ENCODE measurements at regions not wholly inside any gene's neighbourhood (a gene's known extent, or its start where the extent isn't known, plus 50 kb on each side); places are given as distances from the start of the nearest gene placed in this dataset.

GRCh38 chr20:39111359-39112177 is 149.4 kb downstream of the DHX35 start:
- DNase-seq (no peak), ATAC-seq (no peak)
- CTCF ChIA-PET: no interaction called here
- Mint-ChIP-seq H3K27ac (no peak overlapping the region), H3K27me3 (peaks cover 29 to 76% (median 50%) of the 10 kb centered on the region in 5 donors), H3K36me3 (no peaks in the 10 kb centered on the region), H3K4me3 (no peak overlapping the region), H3K9me3 (peaks cover 0 to 4% (median 0%) of the 10 kb centered on the region in 11 donors), H3K4me1 (peaks cover 0 to 2% (median 0%) of the 10 kb centered on the region in 7 donors)
- POLR2A ChIA-PET: no interaction called here
- H3K27me3 ChIP-seq (ENCODE audit: control insufficient read depth in 2 of 2, insufficient read depth in 2 of 2, low read length in 2 of 2): no peaks in the 10 kb centered on the region
- H3K4me1 ChIP-seq (ENCODE audit: control insufficient read depth in 2 of 2, insufficient read depth in 2 of 2, low read length in 2 of 2): no peaks in the 10 kb centered on the region
- no peak overlapping the region for H3K27ac ChIP-seq (ENCODE audit: low read depth, low read length)
- no peaks in the 10 kb centered on the region for H3K9me3 ChIP-seq (ENCODE audit: control insufficient read depth in 2 of 3, low read length in 3 of 3)
- H3K4me3 ChIP-seq (ENCODE audit: low read length): no peak overlapping the region
- no peaks in the 10 kb centered on the region for H3K36me3 ChIP-seq (ENCODE audit: control insufficient read depth in 2 of 3, insufficient read depth in 3 of 3, low read length in 3 of 3)
- intact Hi-C loops (cut with micrococcal nuclease): no loop called here

GRCh38 chr20:39110819-39111136 is 148.6 kb downstream of the DHX35 start:
- ChIA-PET POLR2A (no interaction called here), CTCF (no interaction called here)
- Mint-ChIP-seq H3K4me1 (peaks cover 0 to 2% (median 0%) of the 10 kb centered on the region in 7 donors), H3K9me3 (peaks cover 0 to 10% (median 3%) of the 10 kb centered on the region in 11 donors), H3K36me3 (peaks cover 0 to 3% (median 0%) of the 10 kb centered on the region in 5 donors), H3K4me3 (no peak overlapping the region), H3K27ac (no peak overlapping the region), H3K27me3 (peaks cover 23 to 76% (median 52%) of the 10 kb centered on the region in 5 donors)
- no peaks in the 10 kb centered on the region for H3K4me1 ChIP-seq (ENCODE audit: control insufficient read depth in 2 of 2, insufficient read depth in 2 of 2, low read length in 2 of 2)
- DNase-seq (no peak), ATAC-seq (no peak)
- H3K27ac ChIP-seq (ENCODE audit: low read depth, low read length): no peak overlapping the region
- intact Hi-C loops (cut with micrococcal nuclease): no loop called here
- H3K9me3 ChIP-seq (ENCODE audit: control insufficient read depth in 2 of 3, low read length in 3 of 3): no peaks in the 10 kb centered on the region
- no peaks in the 10 kb centered on the region for H3K27me3 ChIP-seq (ENCODE audit: control insufficient read depth in 2 of 2, insufficient read depth in 2 of 2, low read length in 2 of 2)
- H3K36me3 ChIP-seq (ENCODE audit: control insufficient read depth in 2 of 3, insufficient read depth in 3 of 3, low read length in 3 of 3): no peaks in the 10 kb centered on the region
- no peak overlapping the region for H3K4me3 ChIP-seq (ENCODE audit: low read length)

- H3K36me3 ChIP-seq (ENCODE audit: control insufficient read depth in 2 of 3, insufficient read depth in 3 of 3, low read length in 3 of 3): no peaks in the 10 kb centered on the region
- no peaks in the 10 kb centered on the region for H3K27me3 ChIP-seq (ENCODE audit: control insufficient read depth in 2 of 2, insufficient read depth in 2 of 2, low read length in 2 of 2)
- peaks cover 23 to 73% (median 54%) of the 10 kb centered on the region in 5 donors for H3K27me3 Mint-ChIP-seq
- peaks cover 0 to 2% (median 0%) of the 10 kb centered on the region in 7 donors for H3K4me1 Mint-ChIP-seq
- no peaks in the 10 kb centered on the region for H3K9me3 ChIP-seq (ENCODE audit: control insufficient read depth in 2 of 3, low read length in 3 of 3)
- H3K27ac ChIP-seq (ENCODE audit: low read depth, low read length): no peak overlapping the region
- H3K4me3 ChIP-seq (ENCODE audit: low read length): no peak overlapping the region
- no peak overlapping the region for H3K4me3 Mint-ChIP-seq
- H3K36me3 Mint-ChIP-seq: peaks cover 0 to 3% (median 0%) of the 10 kb centered on the region in 5 donors
- no peaks in the 10 kb centered on the region for H3K4me1 ChIP-seq (ENCODE audit: control insufficient read depth in 2 of 2, insufficient read depth in 2 of 2, low read length in 2 of 2)
- H3K9me3 Mint-ChIP-seq: peaks cover 0 to 11% (median 3%) of the 10 kb centered on the region in 11 donors
- intact Hi-C loops (cut with micrococcal nuclease): no loop called here
- DNase-seq (no peak), ATAC-seq (no peak)
- ChIA-PET CTCF (no interaction called here), POLR2A (no interaction called here)
- no peak overlapping the region for H3K27ac Mint-ChIP-seq
Measured at GRCh38 chr20:39109933-39110818, 148.0 kb downstream of the DHX35 start.

GRCh38 chr20:39108746-39109145 is 146.6 kb downstream of the DHX35 start:
- Histone ChIP-seq H3K36me3 (ENCODE audit: control insufficient read depth in 2 of 3, insufficient read depth in 3 of 3, low read length in 3 of 3) (no peaks in the 10 kb centered on the region), H3K9me3 (ENCODE audit: control insufficient read depth in 2 of 3, low read length in 3 of 3) (no peaks in the 10 kb centered on the region), H3K4me1 (ENCODE audit: control insufficient read depth in 2 of 2, insufficient read depth in 2 of 2, low read length in 2 of 2) (no peaks in the 10 kb centered on the region), H3K27ac (ENCODE audit: low read depth, low read length) (no peak overlapping the region), H3K27me3 (ENCODE audit: control insufficient read depth in 2 of 2, insufficient read depth in 2 of 2, low read length in 2 of 2) (no peaks in the 10 kb centered on the region), H3K4me3 (ENCODE audit: low read length) (no peak overlapping the region)
- POLR2A ChIA-PET: no interaction called here
- Mint-ChIP-seq H3K27ac (no peak overlapping the region), H3K4me3 (no peak overlapping the region), H3K4me1 (peaks cover 0 to 2% (median 0%) of the 10 kb centered on the region in 7 donors), H3K27me3 (peaks cover 27 to 73% (median 62%) of the 10 kb centered on the region in 5 donors), H3K9me3 (peaks cover 0 to 11% (median 6%) of the 10 kb centered on the region in 11 donors), H3K36me3 (peaks cover 0 to 3% (median 0%) of the 10 kb centered on the region in 5 donors)
- DNase-seq: no peak
- intact Hi-C loops (cut with micrococcal nuclease): no loop called here
- CTCF ChIA-PET: no interaction called here
- ATAC-seq: no peak

GRCh38 chr20:39107741-39108140 is 145.6 kb downstream of the DHX35 start:
- Histone ChIP-seq H3K9me3 (ENCODE audit: control insufficient read depth in 2 of 3, low read length in 3 of 3) (no peaks in the 10 kb centered on the region), H3K36me3 (ENCODE audit: control insufficient read depth in 2 of 3, insufficient read depth in 3 of 3, low read length in 3 of 3) (no peaks in the 10 kb centered on the region), H3K27ac (ENCODE audit: low read depth, low read length) (no peak overlapping the region), H3K4me1 (ENCODE audit: control insufficient read depth in 2 of 2, insufficient read depth in 2 of 2, low read length in 2 of 2) (no peaks in the 10 kb centered on the region), H3K27me3 (ENCODE audit: control insufficient read depth in 2 of 2, insufficient read depth in 2 of 2, low read length in 2 of 2) (no peaks in the 10 kb centered on the region), H3K4me3 (ENCODE audit: low read length) (no peak overlapping the region)
- Mint-ChIP-seq H3K4me1 (peaks cover 0 to 2% (median 0%) of the 10 kb centered on the region in 7 donors), H3K9me3 (peaks cover 0 to 17% (median 10%) of the 10 kb centered on the region in 11 donors), H3K36me3 (peaks cover 0 to 3% (median 0%) of the 10 kb centered on the region in 5 donors), H3K4me3 (no peak overlapping the region), H3K27me3 (peaks cover 27 to 71% (median 58%) of the 10 kb centered on the region in 5 donors), H3K27ac (no peak overlapping the region)
- intact Hi-C loops (cut with micrococcal nuclease): no loop called here
- DNase-seq: no peak
- CTCF ChIA-PET: interaction anchor here (0.6 kb wide), 1 partner anchor 152 kb away, joined by 5 read pairs; no protein-coding TSS in a partner anchor
- no peak for ATAC-seq
- POLR2A ChIA-PET: no interaction called here

- Mint-ChIP-seq H3K27ac (no peak overlapping the region), H3K9me3 (peaks cover 0 to 17% (median 9%) of the 10 kb centered on the region in 11 donors), H3K4me3 (no peak overlapping the region), H3K36me3 (peaks cover 0 to 3% (median 0%) of the 10 kb centered on the region in 5 donors), H3K4me1 (peaks cover 0 to 2% (median 0%) of the 10 kb centered on the region in 7 donors), H3K27me3 (peaks cover 20 to 68% (median 61%) of the 10 kb centered on the region in 5 donors)
- H3K9me3 ChIP-seq (ENCODE audit: control insufficient read depth in 2 of 3, low read length in 3 of 3): no peaks in the 10 kb centered on the region
- ATAC-seq (no peak), DNase-seq (no peak)
- H3K4me3 ChIP-seq (ENCODE audit: low read length): no peak overlapping the region
- no peaks in the 10 kb centered on the region for H3K4me1 ChIP-seq (ENCODE audit: control insufficient read depth in 2 of 2, insufficient read depth in 2 of 2, low read length in 2 of 2)
- intact Hi-C loops (cut with micrococcal nuclease): no loop called here
- H3K27ac ChIP-seq (ENCODE audit: low read depth, low read length): no peak overlapping the region
- no peaks in the 10 kb centered on the region for H3K36me3 ChIP-seq (ENCODE audit: control insufficient read depth in 2 of 3, insufficient read depth in 3 of 3, low read length in 3 of 3)
- CTCF ChIA-PET: no interaction called here
- no peaks in the 10 kb centered on the region for H3K27me3 ChIP-seq (ENCODE audit: control insufficient read depth in 2 of 2, insufficient read depth in 2 of 2, low read length in 2 of 2)
- POLR2A ChIA-PET: no interaction called here
Measured at GRCh38 chr20:39106791-39107190, 144.6 kb downstream of the DHX35 start.

All from naive thymus-derived CD4-positive, alpha-beta T cell (primary cell).